ENCODE measurements at regions not wholly inside any gene's neighbourhood (a gene's known extent, or its start where the extent isn't known, plus 50 kb on each side); places are given as distances from the start of the nearest gene placed in this dataset.

DNA sequence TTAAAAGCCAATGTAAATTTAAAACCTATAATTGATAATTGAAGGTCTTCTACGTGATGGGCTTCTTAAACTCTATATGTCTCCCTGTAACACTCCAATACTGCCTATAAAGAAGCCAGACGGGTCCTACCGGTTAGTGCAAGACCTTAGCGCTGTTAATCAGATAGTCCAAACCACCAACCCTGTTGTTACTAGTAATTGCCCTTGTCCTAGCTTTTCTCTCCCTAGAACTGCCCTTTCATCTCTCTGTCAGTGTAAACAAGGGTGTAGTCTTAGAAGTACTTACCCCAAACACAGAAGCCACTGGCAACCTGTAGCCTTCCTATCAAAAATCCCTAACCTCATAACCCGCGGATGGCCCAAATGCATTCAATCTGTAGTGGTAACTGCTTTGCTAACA, 243.0 kb upstream of the DIO3 start:
- no peak for TF ChIP-seq POLR2A (IDR thresholded peaks at IDR 0.05)
- TF ChIP-seq, protein P1, sequence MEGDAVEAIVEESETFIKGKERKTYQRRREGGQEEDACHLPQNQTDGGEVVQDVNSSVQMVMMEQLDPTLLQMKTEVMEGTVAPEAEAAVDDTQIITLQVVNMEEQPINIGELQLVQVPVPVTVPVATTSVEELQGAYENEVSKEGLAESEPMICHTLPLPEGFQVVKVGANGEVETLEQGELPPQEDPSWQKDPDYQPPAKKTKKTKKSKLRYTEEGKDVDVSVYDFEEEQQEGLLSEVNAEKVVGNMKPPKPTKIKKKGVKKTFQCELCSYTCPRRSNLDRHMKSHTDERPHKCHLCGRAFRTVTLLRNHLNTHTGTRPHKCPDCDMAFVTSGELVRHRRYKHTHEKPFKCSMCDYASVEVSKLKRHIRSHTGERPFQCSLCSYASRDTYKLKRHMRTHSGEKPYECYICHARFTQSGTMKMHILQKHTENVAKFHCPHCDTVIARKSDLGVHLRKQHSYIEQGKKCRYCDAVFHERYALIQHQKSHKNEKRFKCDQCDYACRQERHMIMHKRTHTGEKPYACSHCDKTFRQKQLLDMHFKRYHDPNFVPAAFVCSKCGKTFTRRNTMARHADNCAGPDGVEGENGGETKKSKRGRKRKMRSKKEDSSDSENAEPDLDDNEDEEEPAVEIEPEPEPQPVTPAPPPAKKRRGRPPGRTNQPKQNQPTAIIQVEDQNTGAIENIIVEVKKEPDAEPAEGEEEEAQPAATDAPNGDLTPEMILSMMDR (IDR thresholded peaks at IDR 0.05) = no peak
